ENCODE measurements at regions not wholly inside any gene's neighbourhood (a gene's known extent, or its start where the extent isn't known, plus 50 kb on each side); places are given as distances from the start of the nearest gene placed in this dataset.
"Not testable (repeated sequence)": the region's sequence is repeated elsewhere in the genome, so short reads cannot be mapped to it uniquely, and the experiment has no call there.

- DNase-seq = no peak
These were observed 298.8 kb upstream of the MAP3K7 start for GRCh38 chr6:90885611-90886056.

DNA sequence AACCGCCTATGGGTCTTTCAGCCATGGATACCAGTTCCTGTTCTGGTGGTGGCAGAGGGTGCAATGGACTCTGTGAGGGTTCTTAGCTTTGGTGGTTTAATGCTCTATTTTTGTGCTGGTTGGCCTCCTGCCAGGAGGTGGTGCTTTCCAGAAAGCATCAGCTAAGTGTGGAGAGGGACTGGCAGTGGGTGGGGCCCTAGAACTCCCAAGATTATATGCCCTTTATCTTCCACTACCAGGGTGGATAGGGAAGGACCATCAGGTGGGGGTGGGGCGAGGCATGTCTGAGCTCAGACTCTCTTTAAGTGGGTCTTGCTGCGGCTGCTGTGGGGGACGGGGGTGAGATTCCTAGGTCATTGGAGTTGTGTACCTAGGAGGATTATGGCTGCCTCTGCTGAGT is 298.3 kb upstream of the MAP3K7 start:
- DNase-seq = not testable (repeated sequence)

GRCh38 chr6:90877616-90878015 is 290.7 kb upstream of the MAP3K7 start:
- DNase-seq = no peak

DNA sequence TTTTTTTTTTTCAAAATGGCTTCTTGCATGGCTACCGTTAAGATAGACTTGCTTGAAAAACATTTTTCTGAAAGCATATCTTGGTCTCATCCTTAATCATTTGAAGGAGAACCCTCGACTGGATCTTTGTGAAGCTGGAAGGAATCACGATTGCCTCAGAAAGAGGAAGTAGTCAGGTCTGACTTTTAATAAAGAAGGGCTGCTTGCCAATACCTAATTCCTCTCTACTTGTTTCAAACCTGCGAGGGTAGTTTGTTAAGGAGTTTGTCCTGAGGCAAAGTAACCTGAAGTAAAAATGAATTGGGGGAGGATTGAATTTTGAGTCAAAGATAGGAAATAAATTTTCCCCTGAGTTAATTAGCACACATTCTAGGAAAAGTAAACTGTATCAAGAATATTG is 288.1 kb upstream of the MAP3K7 start:
- no peak for DNase-seq

- no peak for DNase-seq
These were observed 286.1 kb upstream of the MAP3K7 start for GRCh38 chr6:90872981-90873380.

- no peak for DNase-seq
These were observed 283.7 kb upstream of the MAP3K7 start for GRCh38 chr6:90870561-90870960.

DNA sequence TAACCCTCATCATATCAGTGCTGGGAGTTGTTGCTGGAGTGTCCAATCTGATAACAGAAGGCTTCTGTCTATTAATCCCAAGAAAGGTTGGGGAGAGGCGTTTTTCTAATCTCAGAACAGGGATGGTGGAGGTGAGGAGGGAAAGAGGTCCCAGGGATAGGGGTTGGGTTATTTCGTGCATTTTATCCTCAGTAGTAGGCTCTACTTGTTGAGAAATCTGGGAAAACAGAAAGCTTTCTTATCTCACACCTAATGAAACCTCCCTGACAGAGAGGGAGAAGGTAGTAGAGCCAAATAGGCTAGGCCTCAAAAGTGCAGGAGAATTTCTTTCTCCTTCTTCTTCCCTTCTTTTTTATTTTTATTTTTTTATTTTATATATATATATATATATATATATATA is 281.8 kb upstream of the MAP3K7 start:
- no peak for DNase-seq

GRCh38 chr6:90868256-90868655 is 281.4 kb upstream of the MAP3K7 start:
- no peak for DNase-seq

- no peak for DNase-seq
These were observed 278.6 kb upstream of the MAP3K7 start for GRCh38 chr6:90865513-90865912.

GRCh38 chr6:90863043-90863442 is 276.2 kb upstream of the MAP3K7 start:
- DNase-seq = no peak

- DNase-seq = no peak
These were observed 274.1 kb upstream of the MAP3K7 start for GRCh38 chr6:90860822-90861601.

DNA sequence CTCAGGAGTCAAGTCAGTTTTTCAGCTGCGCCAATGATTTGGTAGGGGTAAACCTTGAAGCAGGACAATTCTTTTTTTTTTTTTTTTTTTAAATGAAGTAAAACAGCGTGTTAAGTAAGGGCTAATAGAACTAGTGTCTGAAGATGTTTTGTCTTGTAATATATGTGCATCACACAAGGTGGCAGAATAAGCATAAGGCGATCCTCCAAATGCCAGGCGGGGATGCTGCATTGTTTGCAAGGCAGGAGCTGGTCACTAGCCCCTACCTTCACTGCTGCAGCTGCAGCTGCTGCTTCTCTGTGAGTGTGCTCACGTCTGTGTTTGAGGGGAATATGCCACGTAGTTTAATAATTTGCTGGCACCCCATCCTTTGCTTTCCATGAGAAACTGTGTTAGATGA is 272.7 kb upstream of the MAP3K7 start:
- DNase-seq = peak; percentile 11

DNA sequence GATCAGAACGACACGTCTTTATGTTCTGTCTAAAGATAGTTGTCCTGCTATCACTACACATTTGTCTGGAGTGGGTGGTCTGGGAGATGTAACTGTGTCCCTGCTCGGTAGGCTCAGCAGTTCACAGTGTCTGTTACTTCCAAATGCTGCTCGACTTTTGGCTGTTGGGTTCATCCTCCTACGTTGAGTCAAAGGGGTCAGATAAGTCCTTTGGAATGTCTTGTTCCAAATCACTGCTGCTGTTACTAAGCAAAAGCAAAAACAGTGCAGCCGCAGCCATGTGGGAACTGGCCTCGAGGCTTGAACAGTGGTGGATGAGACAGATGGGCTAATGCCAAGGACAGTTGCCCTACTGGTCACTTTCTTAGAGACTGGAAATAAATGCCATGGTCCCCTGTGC is 272.2 kb upstream of the MAP3K7 start:
- DNase-seq = no peak

DNA sequence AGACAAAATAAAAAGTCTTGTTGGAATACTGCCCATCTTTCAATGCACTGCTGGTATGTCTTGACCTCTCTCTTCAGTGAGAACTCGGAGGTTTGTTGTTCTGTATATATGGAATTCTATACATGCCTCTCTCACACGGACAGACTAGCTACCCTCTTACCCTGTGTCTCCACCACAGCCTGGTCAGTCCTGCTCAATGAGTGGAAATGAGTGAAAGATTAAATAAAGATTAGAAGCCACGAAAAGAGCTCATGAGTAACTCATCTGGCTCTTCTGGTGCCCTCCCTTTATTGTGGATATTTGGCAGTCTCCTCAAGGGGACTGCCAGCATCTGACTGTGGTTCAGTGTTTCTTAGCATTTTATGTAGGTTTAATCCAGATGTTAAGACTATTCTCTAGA is 262.8 kb upstream of the MAP3K7 start:
- DNase-seq = peak; percentile 64

DNA sequence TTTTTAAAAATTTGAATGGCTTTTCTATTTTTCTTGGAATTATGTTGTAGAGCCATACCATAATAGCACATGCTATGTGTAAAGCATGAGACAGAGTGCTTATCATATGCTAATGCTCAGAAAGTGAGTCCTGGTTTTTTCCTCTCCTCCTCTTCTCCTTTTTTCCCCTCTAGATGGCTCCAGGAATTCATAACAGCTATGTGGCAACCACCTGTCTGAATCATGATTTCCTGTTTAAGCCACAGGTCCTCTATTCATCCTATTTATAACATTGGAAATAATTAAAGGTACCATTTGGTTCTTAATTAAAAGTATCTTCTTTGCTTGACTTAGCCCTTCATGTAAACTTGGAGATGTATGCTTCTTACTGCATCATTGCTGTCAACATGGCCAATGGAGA is 260.0 kb upstream of the MAP3K7 start:
- DNase-seq = peak; percentile 3

DNA sequence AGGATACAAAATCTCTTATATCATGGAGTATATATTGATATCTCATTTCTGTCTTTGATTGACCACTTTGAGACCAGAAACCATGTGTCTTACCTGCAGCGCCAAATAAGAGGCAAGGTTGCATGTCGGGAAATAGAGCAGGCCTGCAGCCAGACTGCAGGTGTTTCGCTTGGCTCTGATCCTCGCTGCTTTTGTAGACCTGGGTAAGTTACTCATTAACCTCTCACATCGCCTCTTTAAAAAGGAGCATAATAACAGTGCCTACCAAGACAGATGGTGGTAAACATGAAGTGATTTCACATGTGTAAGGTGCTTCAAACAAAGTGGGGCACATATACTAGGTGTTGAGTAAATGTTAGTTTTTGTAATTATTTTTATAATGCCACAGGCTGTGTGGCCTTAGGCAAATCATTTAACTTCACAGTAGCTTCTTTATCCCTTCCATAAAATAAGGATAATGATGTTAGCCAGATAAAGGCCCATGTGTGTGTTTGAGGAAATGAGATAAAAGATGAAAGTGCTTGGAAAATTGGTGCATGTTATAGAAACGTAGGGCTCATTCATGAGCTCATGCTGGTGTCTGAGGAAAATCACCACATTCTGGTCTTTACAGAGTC is 248.8 kb upstream of the MAP3K7 start:
- DNase-seq = no peak

GRCh38 chr6:90829311-90829710 is 242.4 kb upstream of the MAP3K7 start:
- DNase-seq = no peak

GRCh38 chr6:90820436-90820835 is 233.6 kb upstream of the MAP3K7 start:
- DNase-seq = no peak

DNA sequence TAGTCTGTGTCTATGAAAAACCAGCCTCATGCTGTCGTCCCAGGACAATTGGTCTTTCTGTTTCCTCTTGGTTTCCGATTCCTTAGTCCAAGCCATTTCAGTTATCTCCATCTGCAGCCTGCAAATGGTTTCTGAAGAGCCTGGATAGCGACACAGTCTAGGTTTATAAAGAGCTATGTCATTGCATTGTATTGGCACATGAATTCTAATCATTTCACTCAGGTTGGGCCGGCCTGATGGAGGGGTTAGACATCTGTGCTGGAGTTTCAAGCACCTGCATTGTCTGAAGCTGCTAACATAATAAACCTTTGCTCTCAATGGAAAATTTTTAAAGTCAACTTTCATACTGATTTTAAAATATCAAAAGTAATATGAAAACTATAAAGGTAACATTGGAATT is 232.6 kb upstream of the MAP3K7 start:
- no peak for DNase-seq

DNA sequence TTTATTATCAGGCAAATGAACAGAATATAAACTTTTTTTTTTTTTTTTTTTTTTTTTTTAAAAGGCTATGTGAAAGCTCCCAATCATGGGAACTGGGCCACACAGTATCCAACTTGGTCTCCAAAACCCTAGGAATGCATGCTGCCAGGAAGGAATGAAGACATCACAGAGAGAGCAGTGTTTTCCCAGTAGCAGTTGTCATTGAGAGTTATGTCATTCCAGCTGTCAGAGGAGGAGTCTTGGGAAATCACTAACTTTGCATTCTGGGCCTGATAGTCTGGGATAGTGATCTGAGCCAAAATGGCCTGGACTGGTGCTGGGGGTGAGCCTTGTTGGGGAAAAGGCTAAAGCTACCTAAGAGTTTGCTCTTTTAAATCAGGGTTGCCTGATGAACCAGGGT is 231.3 kb upstream of the MAP3K7 start:
- no peak for DNase-seq

DNA sequence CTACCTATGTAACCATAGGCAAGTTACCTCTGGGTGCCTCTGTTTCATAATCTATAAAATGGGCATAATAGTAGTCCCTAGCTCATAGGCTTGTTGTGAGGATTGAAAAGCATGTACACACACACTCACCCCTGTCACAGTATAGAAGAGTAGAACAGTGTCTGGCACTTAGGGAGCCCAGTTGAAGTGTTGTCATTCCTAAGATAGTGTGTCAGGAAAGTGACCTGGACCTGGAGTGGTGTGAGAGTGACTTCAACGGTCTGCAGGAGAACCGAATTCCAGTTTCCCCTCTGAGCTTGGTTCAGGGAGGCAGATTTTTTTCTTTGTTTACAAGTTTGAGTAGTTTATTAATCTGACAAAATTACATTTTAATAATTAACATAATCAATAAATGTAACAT is 229.9 kb upstream of the MAP3K7 start:
- DNase-seq = no peak

DNA sequence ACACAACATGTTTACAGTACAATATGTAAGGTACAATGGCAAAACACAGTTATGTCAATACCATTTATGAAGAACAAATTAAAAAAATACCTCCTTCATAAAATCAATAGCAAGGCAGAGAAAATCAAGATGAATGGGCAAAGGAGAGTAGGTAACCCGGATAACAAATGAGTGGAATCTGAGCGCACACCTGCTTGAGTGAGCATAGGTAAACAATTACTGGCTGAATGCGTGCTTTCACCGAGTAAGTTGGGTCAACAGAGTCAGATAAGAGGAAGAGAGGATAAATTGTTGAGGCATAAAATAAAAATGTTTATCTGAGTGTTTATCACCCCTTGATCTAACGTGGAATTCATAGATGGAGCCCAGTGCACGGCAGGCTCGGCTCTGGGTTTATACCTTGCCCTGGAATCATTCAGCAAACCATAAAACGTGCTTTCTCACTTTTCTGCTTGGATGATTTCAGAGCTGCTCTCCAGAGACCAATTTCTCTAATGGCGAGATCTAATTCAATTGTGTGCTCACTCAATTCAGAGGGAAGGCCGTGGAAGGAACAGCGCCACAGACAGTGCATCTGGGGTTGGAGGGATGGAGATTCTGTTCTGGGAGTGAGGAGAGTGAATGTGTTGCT is 224.8 kb upstream of the MAP3K7 start:
- peak; percentile 3 for DNase-seq

- no peak for DNase-seq
These were observed 222.2 kb upstream of the MAP3K7 start for GRCh38 chr6:90809035-90809434.

All from NCI-H2227 treated with DMSO at 0.1 percent for 48 hours (cell line).